HG03354 (cell line): ENCODE measurements at regions not wholly inside any gene's neighbourhood (a gene's known extent, or its start where the extent isn't known, plus 50 kb on each side); places are given as distances from the start of the nearest gene placed in this dataset.

ENCODE experiments used
- ATAC-seq: cut with Tn5 transposase; IDR thresholded peaks from one replicate; pipeline ENCODE4 v1.9.1; 2021; ENCODE audit warnings: mild to moderate bottlenecking; ENCODE audit not compliant: unreplicated experiment, poor library complexity, severe bottlenecking

GRCh38 chr12:115543269-115543668 is 734.2 kb downstream of the MED13L start:
- no peak for ATAC-seq

- ATAC-seq: no peak
These were observed 734.8 kb downstream of the MED13L start for GRCh38 chr12:115542656-115543055.

- ATAC-seq: no peak
These were observed 735.5 kb downstream of the MED13L start for GRCh38 chr12:115541891-115542421.

GRCh38 chr12:115528466-115528865 is 749.0 kb downstream of the MED13L start:
- no peak for ATAC-seq

- no peak for ATAC-seq
These were observed 755.6 kb downstream of the MED13L start for GRCh38 chr12:115521771-115522409.

- no peak for ATAC-seq
These were observed 757.6 kb downstream of the MED13L start for GRCh38 chr12:115519887-115520286.

- ATAC-seq: no peak
These were observed 758.1 kb downstream of the MED13L start for GRCh38 chr12:115519359-115519758.

- no peak for ATAC-seq
These were observed 759.6 kb downstream of the MED13L start for GRCh38 chr12:115517913-115518312.

GRCh38 chr12:115511986-115512711 is 765.3 kb downstream of the MED13L start:
- ATAC-seq: no peak

GRCh38 chr12:115511305-115511704 is 766.2 kb downstream of the MED13L start:
- no peak for ATAC-seq

- no peak for ATAC-seq
These were observed 768.5 kb downstream of the MED13L start for GRCh38 chr12:115508990-115509389.

GRCh38 chr12:115507951-115508722 is 769.4 kb downstream of the MED13L start:
- ATAC-seq: no peak

GRCh38 chr12:115507560-115507889 is 770.0 kb downstream of the MED13L start:
- ATAC-seq: no peak

GRCh38 chr12:115506822-115507559 is 770.5 kb downstream of the MED13L start:
- no peak for ATAC-seq

GRCh38 chr12:115504306-115505290 is 772.9 kb downstream of the MED13L start:
- ATAC-seq: peak; percentile 80

- ATAC-seq: no peak
These were observed 776.6 kb downstream of the MED13L start for GRCh38 chr12:115500872-115501271.

GRCh38 chr12:115495300-115495699 is 782.2 kb downstream of the MED13L start:
- ATAC-seq: no peak

- ATAC-seq: no peak
These were observed 784.9 kb downstream of the MED13L start for GRCh38 chr12:115492553-115492952.
